LNCaP clone FGC (cell line): ENCODE measurements at regions not wholly inside any gene's neighbourhood (a gene's known extent, or its start where the extent isn't known, plus 50 kb on each side); places are given as distances from the start of the nearest gene placed in this dataset.
A peak's percentile ranks its signal among the peaks of the same experiment; 100 is the strongest.

Source experiments
- DNase-seq: peaks from one replicate; pipeline ENCODE4 v3.0.0-alpha.2; 2011; ENCODE audit warnings: low read depth
- H3K4me3 ChIP-seq: 2 replicates; pipeline ENCODE4 v1.5.1; 2011; ENCODE audit warnings: mild to moderate bottlenecking, low read depth, low read length, control low read depth
- CTCF ChIP-seq: IDR thresholded peaks from 2 replicates; pipeline ENCODE4 v1.5.1; 2012; ENCODE audit warnings: mild to moderate bottlenecking; ENCODE audit not compliant: control insufficient read depth, insufficient read depth; ENCODE audit errors: extremely low read depth

- no peak for TF ChIP-seq CTCF
- DNase-seq: no peak
- no peak overlapping the region for H3K4me3 ChIP-seq
Measured at GRCh38 chr14:31926652-31927347, 150.3 kb upstream of the ARHGAP5 start.

- no peak for DNase-seq
- TF ChIP-seq CTCF: no peak
- H3K4me3 ChIP-seq: no peak overlapping the region
Measured at GRCh38 chr14:31927348-31927832, 149.7 kb upstream of the ARHGAP5 start.

GRCh38 chr14:31930070-31930469, 147.0 kb upstream of the ARHGAP5 start:
- no peak for DNase-seq
- no peak for TF ChIP-seq CTCF
- H3K4me3 ChIP-seq: no peak overlapping the region

GRCh38 chr14:31930493-31931240, 146.4 kb upstream of the ARHGAP5 start:
- DNase-seq: no peak
- no peak for TF ChIP-seq CTCF

GRCh38 chr14:31932675-31933074, 144.4 kb upstream of the ARHGAP5 start:
- H3K4me3 ChIP-seq: no peak overlapping the region
- no peak for DNase-seq
- no peak for TF ChIP-seq CTCF

More at GRCh38 chr14:31930493-31931240, 146.4 kb upstream of the ARHGAP5 start:
- no peak overlapping the region for H3K4me3 ChIP-seq

GRCh38 chr14:31933716-31934115, 143.4 kb upstream of the ARHGAP5 start:
- TF ChIP-seq CTCF: no peak
- no peak overlapping the region for H3K4me3 ChIP-seq
- DNase-seq: no peak

- H3K4me3 ChIP-seq: no peak overlapping the region
- TF ChIP-seq CTCF: peak; percentile 79
- DNase-seq: no peak
Measured at GRCh38 chr14:31934767-31935266, 142.3 kb upstream of the ARHGAP5 start.
